Esophagus squamous epithelium (tissue), 4 donors: ENCODE measurements at regions not wholly inside any gene's neighbourhood (a gene's known extent, or its start where the extent isn't known, plus 50 kb on each side); places are given as distances from the start of the nearest gene placed in this dataset.

Experiments used
- POLR2A ChIP-seq, 4 donors: fragments of 450-650 bp; IDR thresholded peaks; one replicate each; pipeline ENCODE4 v1.6.1; 2017; ENCODE audit warnings: antibody characterized with exemption in 4 of 4, mild to moderate bottlenecking in 4 of 4, moderate library complexity in 3 of 4
- TF ChIP-seq, protein P1 (sequence below), 6 experiments: fragments of 450-650 bp in 4 of 6; fragments of 200-600 bp in 2 of 6; sonication (generic) in 2 of 6; IDR thresholded peaks; one replicate each; pipeline ENCODE4 v1.5.1; 2016 to 2019; ENCODE audit warnings: antibody characterized with exemption in 6 of 6, mild to moderate bottlenecking in 4 of 6, moderate library complexity in 4 of 6

- TF ChIP-seq, protein P1, sequence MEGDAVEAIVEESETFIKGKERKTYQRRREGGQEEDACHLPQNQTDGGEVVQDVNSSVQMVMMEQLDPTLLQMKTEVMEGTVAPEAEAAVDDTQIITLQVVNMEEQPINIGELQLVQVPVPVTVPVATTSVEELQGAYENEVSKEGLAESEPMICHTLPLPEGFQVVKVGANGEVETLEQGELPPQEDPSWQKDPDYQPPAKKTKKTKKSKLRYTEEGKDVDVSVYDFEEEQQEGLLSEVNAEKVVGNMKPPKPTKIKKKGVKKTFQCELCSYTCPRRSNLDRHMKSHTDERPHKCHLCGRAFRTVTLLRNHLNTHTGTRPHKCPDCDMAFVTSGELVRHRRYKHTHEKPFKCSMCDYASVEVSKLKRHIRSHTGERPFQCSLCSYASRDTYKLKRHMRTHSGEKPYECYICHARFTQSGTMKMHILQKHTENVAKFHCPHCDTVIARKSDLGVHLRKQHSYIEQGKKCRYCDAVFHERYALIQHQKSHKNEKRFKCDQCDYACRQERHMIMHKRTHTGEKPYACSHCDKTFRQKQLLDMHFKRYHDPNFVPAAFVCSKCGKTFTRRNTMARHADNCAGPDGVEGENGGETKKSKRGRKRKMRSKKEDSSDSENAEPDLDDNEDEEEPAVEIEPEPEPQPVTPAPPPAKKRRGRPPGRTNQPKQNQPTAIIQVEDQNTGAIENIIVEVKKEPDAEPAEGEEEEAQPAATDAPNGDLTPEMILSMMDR (IDR thresholded peaks at IDR 0.05) = no peak
- TF ChIP-seq POLR2A (IDR thresholded peaks at IDR 0.05) = no peak
Measured at GRCh38 chr18:44602380-44602779, 78.3 kb upstream of the SETBP1 start.
